ENCODE measurements at regions not wholly inside any gene's neighbourhood (a gene's known extent, or its start where the extent isn't known, plus 50 kb on each side); places are given as distances from the start of the nearest gene placed in this dataset.

DNA sequence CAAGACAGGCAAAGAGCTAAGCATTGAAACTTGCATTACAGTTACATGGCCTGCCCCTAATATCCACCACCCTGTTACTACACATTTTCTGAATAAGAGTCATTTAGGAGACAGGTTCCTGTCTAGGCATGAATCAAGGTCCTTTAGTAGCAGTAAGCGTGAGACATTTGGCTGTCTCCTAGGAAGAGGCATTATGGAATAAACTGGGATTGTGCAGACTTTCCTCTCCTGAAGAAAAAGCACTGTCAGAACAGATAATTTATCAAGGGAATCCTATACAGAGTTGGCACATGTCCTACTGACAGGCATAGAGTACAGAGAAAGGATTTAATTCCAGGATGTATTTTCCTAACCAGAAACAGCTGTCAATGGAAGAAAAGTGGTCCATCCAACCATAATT lies 111.9 kb downstream of the INHBA start:
- TF ChIP-seq, protein P1, sequence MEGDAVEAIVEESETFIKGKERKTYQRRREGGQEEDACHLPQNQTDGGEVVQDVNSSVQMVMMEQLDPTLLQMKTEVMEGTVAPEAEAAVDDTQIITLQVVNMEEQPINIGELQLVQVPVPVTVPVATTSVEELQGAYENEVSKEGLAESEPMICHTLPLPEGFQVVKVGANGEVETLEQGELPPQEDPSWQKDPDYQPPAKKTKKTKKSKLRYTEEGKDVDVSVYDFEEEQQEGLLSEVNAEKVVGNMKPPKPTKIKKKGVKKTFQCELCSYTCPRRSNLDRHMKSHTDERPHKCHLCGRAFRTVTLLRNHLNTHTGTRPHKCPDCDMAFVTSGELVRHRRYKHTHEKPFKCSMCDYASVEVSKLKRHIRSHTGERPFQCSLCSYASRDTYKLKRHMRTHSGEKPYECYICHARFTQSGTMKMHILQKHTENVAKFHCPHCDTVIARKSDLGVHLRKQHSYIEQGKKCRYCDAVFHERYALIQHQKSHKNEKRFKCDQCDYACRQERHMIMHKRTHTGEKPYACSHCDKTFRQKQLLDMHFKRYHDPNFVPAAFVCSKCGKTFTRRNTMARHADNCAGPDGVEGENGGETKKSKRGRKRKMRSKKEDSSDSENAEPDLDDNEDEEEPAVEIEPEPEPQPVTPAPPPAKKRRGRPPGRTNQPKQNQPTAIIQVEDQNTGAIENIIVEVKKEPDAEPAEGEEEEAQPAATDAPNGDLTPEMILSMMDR (conservative IDR thresholded peaks at IDR 0.05; ENCODE audit: low read length) = no peak
- TF ChIP-seq EZH2phosphoT487 (IDR thresholded peaks at IDR 0.05; ENCODE audit: borderline replicate concordance, low read depth, low read length) = no peak
